ENCODE measurements at regions not wholly inside any gene's neighbourhood (a gene's known extent, or its start where the extent isn't known, plus 50 kb on each side); places are given as distances from the start of the nearest gene placed in this dataset.

- DNase-seq (ENCODE audit: low read depth) = no peak
Measured at GRCh38 chr11:112357488-112357887, 96.8 kb upstream of the PLET1 start.

- DNase-seq (ENCODE audit: low read depth) = no peak
Measured at GRCh38 chr11:112361396-112361795, 100.7 kb upstream of the PLET1 start.

GRCh38 chr11:112363527-112363926 lies 102.9 kb upstream of the PLET1 start:
- no peak for DNase-seq (ENCODE audit: low read depth)

- no peak for DNase-seq (ENCODE audit: low read depth)
Measured at GRCh38 chr11:112364962-112365481, 104.4 kb upstream of the PLET1 start.

GRCh38 chr11:112366012-112366411 lies 105.4 kb upstream of the PLET1 start:
- DNase-seq (ENCODE audit: low read depth) = no peak

- DNase-seq (ENCODE audit: low read depth) = no peak
Measured at GRCh38 chr11:112366777-112367176, 106.1 kb upstream of the PLET1 start.

GRCh38 chr11:112367461-112367860 lies 106.8 kb upstream of the PLET1 start:
- no peak for DNase-seq (ENCODE audit: low read depth)

- no peak for DNase-seq (ENCODE audit: low read depth)
Measured at GRCh38 chr11:112367895-112368294, 107.2 kb upstream of the PLET1 start.

- no peak for DNase-seq (ENCODE audit: low read depth)
Measured at GRCh38 chr11:112368381-112368780, 107.7 kb upstream of the PLET1 start.

- no peak for DNase-seq (ENCODE audit: low read depth)
Measured at GRCh38 chr11:112369374-112369773, 108.7 kb upstream of the PLET1 start.

GRCh38 chr11:112369916-112370315 lies 109.3 kb upstream of the PLET1 start:
- DNase-seq (ENCODE audit: low read depth) = no peak

- DNase-seq (ENCODE audit: low read depth) = no peak
Measured at GRCh38 chr11:112374486-112375140, 114.0 kb upstream of the PLET1 start.

- no peak for DNase-seq (ENCODE audit: low read depth)
Measured at GRCh38 chr11:112377946-112378345, 117.3 kb upstream of the PLET1 start.

- DNase-seq (ENCODE audit: low read depth) = no peak
Measured at GRCh38 chr11:112380464-112380863, 119.8 kb upstream of the PLET1 start.

- DNase-seq (ENCODE audit: low read depth) = no peak
Measured at GRCh38 chr11:112381578-112381977, 120.9 kb upstream of the PLET1 start.

- DNase-seq (ENCODE audit: low read depth) = no peak
Measured at GRCh38 chr11:112382561-112382960, 121.9 kb upstream of the PLET1 start.

- no peak for DNase-seq (ENCODE audit: low read depth)
Measured at GRCh38 chr11:112388496-112388895, 127.8 kb upstream of the PLET1 start.

- no peak for DNase-seq (ENCODE audit: low read depth)
Measured at GRCh38 chr11:112391086-112391485, 130.4 kb upstream of the PLET1 start.

GRCh38 chr11:112392904-112393303 lies 132.2 kb upstream of the PLET1 start:
- no peak for DNase-seq (ENCODE audit: low read depth)

- no peak for DNase-seq (ENCODE audit: low read depth)
Measured at GRCh38 chr11:112394304-112394703, 133.6 kb upstream of the PLET1 start.

GRCh38 chr11:112396076-112396475 lies 135.4 kb upstream of the PLET1 start:
- no peak for DNase-seq (ENCODE audit: low read depth)

GRCh38 chr11:112398798-112399478 lies 138.3 kb upstream of the PLET1 start:
- no peak for DNase-seq (ENCODE audit: low read depth)

GRCh38 chr11:112400476-112401014 lies 139.9 kb upstream of the PLET1 start:
- no peak for DNase-seq (ENCODE audit: low read depth)
